ENCODE measurements at regions not wholly inside any gene's neighbourhood (a gene's known extent, or its start where the extent isn't known, plus 50 kb on each side); places are given as distances from the start of the nearest gene placed in this dataset.

DNA sequence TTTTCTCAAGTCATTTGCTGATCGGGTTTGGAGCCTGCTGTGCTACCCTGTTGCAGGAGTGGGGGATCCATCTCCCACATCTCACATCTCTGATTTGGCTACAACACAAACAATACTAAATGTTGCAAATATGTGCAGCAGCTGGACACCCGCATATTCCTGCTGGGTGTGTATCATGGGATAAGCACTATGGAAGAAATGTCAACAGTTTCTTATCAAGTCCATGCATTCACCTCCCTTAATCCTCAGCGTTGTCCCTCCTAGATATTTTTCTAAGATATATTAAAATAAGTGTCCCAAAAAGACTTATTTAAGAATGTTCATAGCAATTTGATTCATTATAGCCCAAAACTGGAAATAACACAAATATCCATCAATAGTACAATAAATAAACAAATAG is 303.7 kb downstream of the TRIB2 start:
- TF ChIP-seq POLR2AphosphoS5 (IDR thresholded peaks at IDR 0.05; ENCODE audit: low read depth, low read length) (no peak), POLR2A (IDR thresholded peaks at IDR 0.05; ENCODE audit: low read depth, low read length) (no peak), TAF1 (IDR thresholded peaks at IDR 0.05; ENCODE audit: low read depth, low read length) (no peak), PAX5 (IDR thresholded peaks at IDR 0.05; ENCODE audit: insufficient read depth, low read length, severe bottlenecking) (no peak), SPI1 (IDR thresholded peaks at IDR 0.05; ENCODE audit: low read depth, low read length) (no peak), POU2F2 (IDR thresholded peaks at IDR 0.05; ENCODE audit: low read depth, low read length) (no peak)
